ENCODE measurements at regions not wholly inside any gene's neighbourhood (a gene's known extent, or its start where the extent isn't known, plus 50 kb on each side); places are given as distances from the start of the nearest gene placed in this dataset.

DNA sequence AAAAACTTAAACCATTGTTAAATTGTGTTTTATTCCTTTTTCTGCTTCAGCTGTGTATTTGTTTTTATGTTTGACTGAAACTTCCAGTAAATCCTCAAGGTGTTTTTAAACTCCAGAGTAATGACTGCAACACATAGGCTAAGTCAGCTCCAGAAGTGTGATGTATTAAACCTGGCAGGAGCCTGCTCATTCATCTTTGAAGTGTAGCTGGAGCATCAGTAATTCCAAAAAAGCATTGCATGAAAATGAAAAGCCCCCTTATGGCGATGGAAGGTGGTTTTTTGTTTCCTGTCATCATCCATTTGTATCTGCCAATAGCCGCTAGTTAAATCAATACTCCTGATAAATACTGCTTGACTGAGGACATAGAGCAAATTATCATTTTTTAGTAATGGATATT, 474.2 kb upstream of the ADAMTS16 start:
- H3T11ph ChIP-seq (ENCODE audit: low read length), result no peak overlapping the region
- no peaks in the 10 kb centered on the region for H3K79me2 ChIP-seq (ENCODE audit: insufficient read depth, low read length)
- no peaks in the 10 kb centered on the region for H3K4me1 ChIP-seq (ENCODE audit: insufficient read depth, low read length)
- H3K79me1 ChIP-seq (ENCODE audit: insufficient read depth, low read depth, low read length, poor library complexity, severe bottlenecking), result no peaks in the 10 kb centered on the region
- no peak overlapping the region for H4K91ac ChIP-seq (ENCODE audit: insufficient read length, low read depth, low read length)
- TF ChIP-seq, protein P1, sequence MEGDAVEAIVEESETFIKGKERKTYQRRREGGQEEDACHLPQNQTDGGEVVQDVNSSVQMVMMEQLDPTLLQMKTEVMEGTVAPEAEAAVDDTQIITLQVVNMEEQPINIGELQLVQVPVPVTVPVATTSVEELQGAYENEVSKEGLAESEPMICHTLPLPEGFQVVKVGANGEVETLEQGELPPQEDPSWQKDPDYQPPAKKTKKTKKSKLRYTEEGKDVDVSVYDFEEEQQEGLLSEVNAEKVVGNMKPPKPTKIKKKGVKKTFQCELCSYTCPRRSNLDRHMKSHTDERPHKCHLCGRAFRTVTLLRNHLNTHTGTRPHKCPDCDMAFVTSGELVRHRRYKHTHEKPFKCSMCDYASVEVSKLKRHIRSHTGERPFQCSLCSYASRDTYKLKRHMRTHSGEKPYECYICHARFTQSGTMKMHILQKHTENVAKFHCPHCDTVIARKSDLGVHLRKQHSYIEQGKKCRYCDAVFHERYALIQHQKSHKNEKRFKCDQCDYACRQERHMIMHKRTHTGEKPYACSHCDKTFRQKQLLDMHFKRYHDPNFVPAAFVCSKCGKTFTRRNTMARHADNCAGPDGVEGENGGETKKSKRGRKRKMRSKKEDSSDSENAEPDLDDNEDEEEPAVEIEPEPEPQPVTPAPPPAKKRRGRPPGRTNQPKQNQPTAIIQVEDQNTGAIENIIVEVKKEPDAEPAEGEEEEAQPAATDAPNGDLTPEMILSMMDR (conservative IDR thresholded peaks at IDR 0.05), result no peak
- Mint-ChIP-seq H3K4me3 (no peak overlapping the region), H3K27me3 (ENCODE audit: low read depth) (no peaks in the 10 kb centered on the region), H3K36me3 (ENCODE audit: insufficient read depth in 1 of 3, low read depth in 3 of 3) (no peaks in the 10 kb centered on the region), H3K4me1 (peaks cover 0 to 2% of the 10 kb centered on the region in 2 experiments; a peak in 1 of 4 replicates), H3K27ac (no peak overlapping the region), H3K9me3 (no peaks in the 10 kb centered on the region)
- H3K27ac ChIP-seq (ENCODE audit: insufficient read length, low read depth, low read length), result no peak overlapping the region
- no peak overlapping the region for H3K18ac ChIP-seq (ENCODE audit: insufficient read length, low read depth, low read length)
- no peak overlapping the region for H3K4ac ChIP-seq (ENCODE audit: low read depth, low read length)
- no peak overlapping the region for H4K5ac ChIP-seq (ENCODE audit: insufficient read length, low read depth, low read length)
- H3K4me2 ChIP-seq (ENCODE audit: insufficient read depth, insufficient read length, low read length), result no peak overlapping the region
- H3K27me3 ChIP-seq (ENCODE audit: insufficient read depth, low read length), result no peaks in the 10 kb centered on the region
- no peak overlapping the region for H3K56ac ChIP-seq (ENCODE audit: insufficient read length, low read depth, low read length)
- no peaks in the 10 kb centered on the region for H4K20me1 ChIP-seq (ENCODE audit: control insufficient read depth, insufficient read depth, insufficient read length)
- DNase-seq, result no peak
- no peak overlapping the region for H2BK15ac ChIP-seq (ENCODE audit: low read depth, low read length)
- no peak overlapping the region for H4K8ac ChIP-seq (replicated peaks; ENCODE audit: insufficient read length, low read depth, low read length)
- H2AFZ ChIP-seq (ENCODE audit: low read length), result no peak overlapping the region
- no CpG with 5 or more reads among the region's 2 CpGs for WGBS (ENCODE audit: extremely low coverage, insufficient read length, low lambda C conversion rate)
- no peaks in the 10 kb centered on the region for H3K23me2 ChIP-seq (ENCODE audit: insufficient read length, low read depth, low read length, poor library complexity, severe bottlenecking)
- H2AK5ac ChIP-seq (ENCODE audit: insufficient read length, low read length), result no peak overlapping the region
- no peak overlapping the region for H2BK20ac ChIP-seq (ENCODE audit: low read depth, low read length, poor library complexity, severe bottlenecking)
- H3K14ac ChIP-seq (ENCODE audit: insufficient read depth, low read length), result no peak overlapping the region
- H3K9me3 ChIP-seq (ENCODE audit: control insufficient read depth, low read depth, low read length), result no peaks in the 10 kb centered on the region
- no peak overlapping the region for H2BK120ac ChIP-seq (ENCODE audit: low read depth, low read length, poor library complexity, severe bottlenecking)
- no peak overlapping the region for H3K23ac ChIP-seq (ENCODE audit: insufficient read length, low read depth, low read length)
- H2BK5ac ChIP-seq (ENCODE audit: insufficient read length, low read length), result no peak overlapping the region
- no peak overlapping the region for H2BK12ac ChIP-seq (ENCODE audit: insufficient read length, low read depth, low read length)
- H3K9ac ChIP-seq (ENCODE audit: extremely low read depth, insufficient read length, low read length), result no peak overlapping the region

Measured in H9 (cell line).